ENCODE measurements at regions not wholly inside any gene's neighbourhood (a gene's known extent, or its start where the extent isn't known, plus 50 kb on each side); places are given as distances from the start of the nearest gene placed in this dataset.

DNA sequence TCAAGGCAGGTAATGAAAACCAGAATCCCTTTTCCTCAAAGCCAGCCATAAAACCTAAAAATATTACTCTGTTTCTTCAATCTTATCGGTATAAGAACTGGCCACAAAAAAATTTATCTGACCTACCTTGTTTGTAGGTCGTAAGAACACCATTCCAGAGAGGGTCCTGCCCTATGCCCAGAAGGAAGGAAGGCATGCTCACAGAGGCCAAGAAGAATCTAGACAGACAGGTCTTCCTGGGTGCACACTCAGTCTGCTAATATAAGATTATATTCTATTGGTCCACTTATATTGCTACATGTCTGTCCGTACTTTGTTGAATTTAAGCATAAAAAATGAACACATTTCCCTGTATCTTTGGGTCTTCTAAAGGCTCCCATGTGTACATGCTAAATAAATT is 2136.1 kb upstream of the PCDH20 start:
- no peak overlapping the region for H2AFZ ChIP-seq (ENCODE audit: control insufficient read depth, low read depth, low read length)
- H3K27ac ChIP-seq (ENCODE audit: control insufficient read depth, insufficient read depth), result no peak overlapping the region
- ATAC-seq (no peak), FAIRE-seq (no peak), DNase-seq (ENCODE audit: low read depth, low spot score) (no peak)
- 18% methylated on average over 3 of the region's 3 CpGs for WGBS (ENCODE audit: insufficient coverage, insufficient replicate concordance, low lambda C conversion rate, missing lambda C conversion rate)
- no peaks in the 10 kb centered on the region for H3K9me3 ChIP-seq (replicated peaks; ENCODE audit: control insufficient read depth, insufficient read depth, low read length)
- TF ChIP-seq USF2 (IDR thresholded peaks at IDR 0.05; ENCODE audit: borderline replicate concordance, low read depth, low read length), result no peak
- TF ChIP-seq, protein P1, sequence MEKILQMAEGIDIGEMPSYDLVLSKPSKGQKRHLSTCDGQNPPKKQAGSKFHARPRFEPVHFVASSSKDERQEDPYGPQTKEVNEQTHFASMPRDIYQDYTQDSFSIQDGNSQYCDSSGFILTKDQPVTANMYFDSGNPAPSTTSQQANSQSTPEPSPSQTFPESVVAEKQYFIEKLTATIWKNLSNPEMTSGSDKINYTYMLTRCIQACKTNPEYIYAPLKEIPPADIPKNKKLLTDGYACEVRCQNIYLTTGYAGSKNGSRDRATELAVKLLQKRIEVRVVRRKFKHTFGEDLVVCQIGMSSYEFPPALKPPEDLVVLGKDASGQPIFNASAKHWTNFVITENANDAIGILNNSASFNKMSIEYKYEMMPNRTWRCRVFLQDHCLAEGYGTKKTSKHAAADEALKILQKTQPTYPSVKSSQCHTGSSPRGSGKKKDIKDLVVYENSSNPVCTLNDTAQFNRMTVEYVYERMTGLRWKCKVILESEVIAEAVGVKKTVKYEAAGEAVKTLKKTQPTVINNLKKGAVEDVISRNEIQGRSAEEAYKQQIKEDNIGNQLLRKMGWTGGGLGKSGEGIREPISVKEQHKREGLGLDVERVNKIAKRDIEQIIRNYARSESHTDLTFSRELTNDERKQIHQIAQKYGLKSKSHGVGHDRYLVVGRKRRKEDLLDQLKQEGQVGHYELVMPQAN (conservative IDR thresholded peaks at IDR 0.05), result no peak
- TF ChIP-seq RCOR1 (conservative IDR thresholded peaks at IDR 0.05; ENCODE audit: low read depth, low read length), result no peak
- TF ChIP-seq CREB1 (IDR thresholded peaks at IDR 0.05; ENCODE audit: low read depth), result no peak
- no peak for TF ChIP-seq POLR2AphosphoS2 (IDR thresholded peaks at IDR 0.05; ENCODE audit: low read depth, low read length)
- no peak for TF ChIP-seq REST (IDR thresholded peaks at IDR 0.05; ENCODE audit: low read depth, low read length)
- no peak for TF ChIP-seq NFIC (IDR thresholded peaks at IDR 0.05; ENCODE audit: low read depth, low read length)
- TF ChIP-seq EP300 (IDR thresholded peaks at IDR 0.05; ENCODE audit: borderline replicate concordance in 1 of 2, control insufficient read depth in 1 of 2, low read depth in 2 of 2, low read length in 2 of 2), result no peak
- TF ChIP-seq ZBTB4 (CRISPR knock-in tag; IDR thresholded peaks at IDR 0.05), result no peak
- no peak for TF ChIP-seq POU2F2 (IDR thresholded peaks at IDR 0.05; ENCODE audit: borderline replicate concordance, low read depth, low read length)
- TF ChIP-seq CHD1 (IDR thresholded peaks at IDR 0.05; ENCODE audit: low read depth, low read length), result no peak
- no peak for TF ChIP-seq CHD4 (IDR thresholded peaks at IDR 0.05)
- no peak for TF ChIP-seq WRNIP1 (IDR thresholded peaks at IDR 0.05; ENCODE audit: borderline replicate concordance, low read depth, low read length)
- no peak for TF ChIP-seq RUNX3 (IDR thresholded peaks at IDR 0.05; ENCODE audit: low read length)
- TF ChIP-seq SIN3A (IDR thresholded peaks at IDR 0.05; ENCODE audit: low read depth, low read length), result no peak
- TF ChIP-seq SREBF2 (IDR thresholded peaks at IDR 0.05; ENCODE audit: low read length), result no peak
- in situ Hi-C loops (cut with MboI), result no loop called here
- BruUV-seq (replicated peaks), result no TSS peak
- no peak overlapping the region for H3K9ac ChIP-seq (ENCODE audit: control insufficient read depth, insufficient read depth, low read length)
- H3K27me3 ChIP-seq (replicated peaks in 1 of 2; ENCODE audit: control insufficient read depth in 2 of 2, insufficient read depth in 2 of 2, low read length in 1 of 2), result no peaks in the 10 kb centered on the region
- H4K20me1 ChIP-seq (ENCODE audit: control insufficient read depth, insufficient read depth), result no peaks in the 10 kb centered on the region
- no peak overlapping the region for H3K4me2 ChIP-seq (ENCODE audit: control insufficient read depth, insufficient read depth)
- POLR2A ChIA-PET, result no interaction called here
- RAD21 ChIA-PET (ENCODE audit: unreplicated experiment), result no interaction called here
- CTCF ChIA-PET, result no interaction called here
- no peaks in the 10 kb centered on the region for H3K4me1 ChIP-seq (ENCODE audit: control insufficient read depth, insufficient read depth, low read length)
- intact Hi-C loops (cut with micrococcal nuclease; ENCODE audit: unreplicated experiment), result no loop called here
- H3K79me2 ChIP-seq (ENCODE audit: control insufficient read depth, insufficient read depth, low read length), result no peaks in the 10 kb centered on the region
- no peak overlapping the region for H3K4me3 ChIP-seq
- SMC1A ChIA-PET (ENCODE audit: uncharacterized antibody, unreplicated experiment), result no interaction called here
- no peaks in the 10 kb centered on the region for H3K36me3 ChIP-seq (ENCODE audit: control insufficient read depth in 2 of 2, insufficient read depth in 2 of 2, low read length in 1 of 2)
